ENCODE measurements at regions not wholly inside any gene's neighbourhood (a gene's known extent, or its start where the extent isn't known, plus 50 kb on each side); places are given as distances from the start of the nearest gene placed in this dataset.

- no peak overlapping the region for H3K4me3 Mint-ChIP-seq
- H3K27me3 Mint-ChIP-seq, result no peaks in the 10 kb centered on the region
- H3K4me1 Mint-ChIP-seq (ENCODE audit: unreplicated experiment), result no peaks in the 10 kb centered on the region
- H3K27ac Mint-ChIP-seq, result no peak overlapping the region
- H3K36me3 Mint-ChIP-seq, result no peaks in the 10 kb centered on the region
- TF ChIP-seq, protein P1, sequence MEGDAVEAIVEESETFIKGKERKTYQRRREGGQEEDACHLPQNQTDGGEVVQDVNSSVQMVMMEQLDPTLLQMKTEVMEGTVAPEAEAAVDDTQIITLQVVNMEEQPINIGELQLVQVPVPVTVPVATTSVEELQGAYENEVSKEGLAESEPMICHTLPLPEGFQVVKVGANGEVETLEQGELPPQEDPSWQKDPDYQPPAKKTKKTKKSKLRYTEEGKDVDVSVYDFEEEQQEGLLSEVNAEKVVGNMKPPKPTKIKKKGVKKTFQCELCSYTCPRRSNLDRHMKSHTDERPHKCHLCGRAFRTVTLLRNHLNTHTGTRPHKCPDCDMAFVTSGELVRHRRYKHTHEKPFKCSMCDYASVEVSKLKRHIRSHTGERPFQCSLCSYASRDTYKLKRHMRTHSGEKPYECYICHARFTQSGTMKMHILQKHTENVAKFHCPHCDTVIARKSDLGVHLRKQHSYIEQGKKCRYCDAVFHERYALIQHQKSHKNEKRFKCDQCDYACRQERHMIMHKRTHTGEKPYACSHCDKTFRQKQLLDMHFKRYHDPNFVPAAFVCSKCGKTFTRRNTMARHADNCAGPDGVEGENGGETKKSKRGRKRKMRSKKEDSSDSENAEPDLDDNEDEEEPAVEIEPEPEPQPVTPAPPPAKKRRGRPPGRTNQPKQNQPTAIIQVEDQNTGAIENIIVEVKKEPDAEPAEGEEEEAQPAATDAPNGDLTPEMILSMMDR (conservative IDR thresholded peaks at IDR 0.05), result no peak
- no peak for DNase-seq (ENCODE audit: extremely low spot score, unreplicated experiment)
- H3K9me3 Mint-ChIP-seq, result no peaks in the 10 kb centered on the region
These were observed 227.6 kb downstream of the KLF13 start for GRCh38 chr15:31554261-31554660.

GRCh38 chr15:31555022-31555421 lies 228.4 kb downstream of the KLF13 start:
- Mint-ChIP-seq H3K4me3 (no peak overlapping the region), H3K4me1 (ENCODE audit: unreplicated experiment) (peaks cover 5% of the 10 kb centered on the region), H3K27me3 (no peaks in the 10 kb centered on the region), H3K9me3 (no peaks in the 10 kb centered on the region), H3K36me3 (no peaks in the 10 kb centered on the region), H3K27ac (no peak overlapping the region)
- no peak for DNase-seq (ENCODE audit: extremely low spot score, unreplicated experiment)
- TF ChIP-seq, protein P1 (conservative IDR thresholded peaks at IDR 0.05), result no peak

GRCh38 chr15:31556494-31557150 lies 230.0 kb downstream of the KLF13 start:
- H3K36me3 Mint-ChIP-seq, result no peaks in the 10 kb centered on the region
- H3K9me3 Mint-ChIP-seq, result no peaks in the 10 kb centered on the region
- H3K27ac Mint-ChIP-seq, result no peak overlapping the region
- DNase-seq (ENCODE audit: extremely low spot score, unreplicated experiment), result no peak
- TF ChIP-seq, protein P1 (conservative IDR thresholded peaks at IDR 0.05), result no peak
- no peak overlapping the region for H3K4me3 Mint-ChIP-seq
- H3K4me1 Mint-ChIP-seq (ENCODE audit: unreplicated experiment), result peaks cover 14% of the 10 kb centered on the region
- H3K27me3 Mint-ChIP-seq, result no peaks in the 10 kb centered on the region

GRCh38 chr15:31557899-31558298 lies 231.3 kb downstream of the KLF13 start:
- Mint-ChIP-seq H3K27ac (no peak overlapping the region), H3K36me3 (no peaks in the 10 kb centered on the region), H3K27me3 (no peaks in the 10 kb centered on the region), H3K4me3 (no peak overlapping the region), H3K9me3 (no peaks in the 10 kb centered on the region), H3K4me1 (ENCODE audit: unreplicated experiment) (peaks cover 14% of the 10 kb centered on the region)
- TF ChIP-seq, protein P1 (conservative IDR thresholded peaks at IDR 0.05), result no peak
- DNase-seq (ENCODE audit: extremely low spot score, unreplicated experiment), result no peak

- no peak for DNase-seq (ENCODE audit: extremely low spot score, unreplicated experiment)
- Mint-ChIP-seq H3K4me3 (no peak overlapping the region), H3K36me3 (no peaks in the 10 kb centered on the region), H3K4me1 (ENCODE audit: unreplicated experiment) (peaks cover 14% of the 10 kb centered on the region), H3K27me3 (no peaks in the 10 kb centered on the region), H3K27ac (no peak overlapping the region), H3K9me3 (no peaks in the 10 kb centered on the region)
- TF ChIP-seq, protein P1 (conservative IDR thresholded peaks at IDR 0.05), result no peak
These were observed 232.2 kb downstream of the KLF13 start for GRCh38 chr15:31558840-31559239.

Measured in type B pancreatic cell (in vitro differentiated cells).